ENCODE measurements at regions not wholly inside any gene's neighbourhood (a gene's known extent, or its start where the extent isn't known, plus 50 kb on each side); places are given as distances from the start of the nearest gene placed in this dataset.

DNA sequence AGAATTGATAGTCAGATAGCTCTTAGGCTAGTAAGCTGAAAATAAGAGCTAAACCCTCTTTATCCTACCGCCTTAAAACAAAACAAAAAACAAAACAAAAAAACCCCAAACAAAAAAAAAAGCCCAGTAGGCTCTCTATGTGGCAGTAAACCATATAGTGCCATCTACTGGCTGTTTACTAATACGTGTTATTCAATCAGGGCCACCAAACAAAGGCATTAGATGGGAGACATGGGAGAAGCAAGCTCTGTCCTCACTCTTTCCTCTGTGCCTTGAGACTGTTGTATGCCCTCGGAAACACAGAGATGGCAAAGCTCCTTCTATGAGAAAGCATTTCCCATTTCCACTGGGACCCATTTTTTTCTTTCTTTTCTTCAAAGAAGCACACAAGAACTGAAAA, 148.8 kb upstream of the MID1 start:
- TF ChIP-seq, protein P1, sequence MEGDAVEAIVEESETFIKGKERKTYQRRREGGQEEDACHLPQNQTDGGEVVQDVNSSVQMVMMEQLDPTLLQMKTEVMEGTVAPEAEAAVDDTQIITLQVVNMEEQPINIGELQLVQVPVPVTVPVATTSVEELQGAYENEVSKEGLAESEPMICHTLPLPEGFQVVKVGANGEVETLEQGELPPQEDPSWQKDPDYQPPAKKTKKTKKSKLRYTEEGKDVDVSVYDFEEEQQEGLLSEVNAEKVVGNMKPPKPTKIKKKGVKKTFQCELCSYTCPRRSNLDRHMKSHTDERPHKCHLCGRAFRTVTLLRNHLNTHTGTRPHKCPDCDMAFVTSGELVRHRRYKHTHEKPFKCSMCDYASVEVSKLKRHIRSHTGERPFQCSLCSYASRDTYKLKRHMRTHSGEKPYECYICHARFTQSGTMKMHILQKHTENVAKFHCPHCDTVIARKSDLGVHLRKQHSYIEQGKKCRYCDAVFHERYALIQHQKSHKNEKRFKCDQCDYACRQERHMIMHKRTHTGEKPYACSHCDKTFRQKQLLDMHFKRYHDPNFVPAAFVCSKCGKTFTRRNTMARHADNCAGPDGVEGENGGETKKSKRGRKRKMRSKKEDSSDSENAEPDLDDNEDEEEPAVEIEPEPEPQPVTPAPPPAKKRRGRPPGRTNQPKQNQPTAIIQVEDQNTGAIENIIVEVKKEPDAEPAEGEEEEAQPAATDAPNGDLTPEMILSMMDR (IDR thresholded peaks at IDR 0.05), result no peak
- TF ChIP-seq POLR2AphosphoS5 (IDR thresholded peaks at IDR 0.05; ENCODE audit: insufficient read depth in 1 of 2, low read depth in 1 of 2) (no peak), POLR2A (IDR thresholded peaks at IDR 0.05) (no peak)
